NCI-H69 (cell line): ENCODE measurements at regions not wholly inside any gene's neighbourhood (a gene's known extent, or its start where the extent isn't known, plus 50 kb on each side); places are given as distances from the start of the nearest gene placed in this dataset.
A peak's percentile ranks its signal among the peaks of the same experiment; 100 is the strongest.
"Not testable (repeated sequence)": the region's sequence is repeated elsewhere in the genome, so short reads cannot be mapped to it uniquely, and the experiment has no call there.

Source experiments
- DNase-seq: peaks from one replicate; lab custom pipeline; 2025; lab: John Stamatoyannopoulos, UW

DNA sequence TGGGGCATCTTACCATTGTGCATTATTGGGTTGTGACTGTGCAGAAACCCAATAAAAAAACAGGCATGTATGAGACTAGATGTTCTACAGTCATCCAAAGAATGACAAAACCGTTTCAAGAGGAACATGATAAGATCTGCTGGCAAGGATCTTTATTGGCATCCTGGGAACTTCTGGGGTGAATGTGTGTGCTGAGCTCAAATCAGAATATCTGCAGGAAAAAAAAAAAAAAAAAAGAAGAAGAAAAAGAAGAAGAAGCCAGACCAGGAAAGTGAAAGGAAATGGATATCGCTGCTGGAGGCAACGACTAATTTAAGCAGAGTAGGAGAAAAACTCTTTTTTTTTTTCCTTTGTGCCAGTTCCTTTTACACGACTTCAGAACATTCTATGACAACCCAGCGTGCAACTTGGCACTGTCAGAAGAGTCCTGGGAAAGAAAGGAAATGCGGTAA, 484.2 kb upstream of the BOD1L1 start:
- no peak for DNase-seq

DNA sequence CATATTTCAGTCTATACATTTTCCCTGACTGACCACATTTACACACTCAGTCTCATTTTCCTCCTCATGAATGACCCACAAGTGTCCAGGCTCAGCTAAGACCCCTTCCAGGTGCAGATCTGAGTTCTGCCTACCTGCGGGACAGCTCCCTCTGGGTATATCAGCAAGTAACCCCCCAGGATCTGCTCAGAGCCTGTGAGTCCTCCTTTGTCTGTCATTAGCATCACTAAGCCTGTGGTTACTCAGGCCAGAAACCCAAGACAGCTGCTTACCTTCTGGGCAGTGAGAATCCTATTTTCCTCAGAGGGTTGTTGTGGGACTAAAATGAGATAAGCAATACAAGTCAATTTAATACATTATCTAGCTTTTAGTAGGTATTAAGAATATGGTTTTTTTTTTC, 487.6 kb upstream of the BOD1L1 start:
- no peak for DNase-seq

- no peak for DNase-seq
These were observed 490.2 kb upstream of the BOD1L1 start for GRCh38 chr4:14117575-14118238.

GRCh38 chr4:14124816-14125215, 497.3 kb upstream of the BOD1L1 start:
- DNase-seq, result no peak

GRCh38 chr4:14125375-14126129, 498.0 kb upstream of the BOD1L1 start:
- no peak for DNase-seq

DNA sequence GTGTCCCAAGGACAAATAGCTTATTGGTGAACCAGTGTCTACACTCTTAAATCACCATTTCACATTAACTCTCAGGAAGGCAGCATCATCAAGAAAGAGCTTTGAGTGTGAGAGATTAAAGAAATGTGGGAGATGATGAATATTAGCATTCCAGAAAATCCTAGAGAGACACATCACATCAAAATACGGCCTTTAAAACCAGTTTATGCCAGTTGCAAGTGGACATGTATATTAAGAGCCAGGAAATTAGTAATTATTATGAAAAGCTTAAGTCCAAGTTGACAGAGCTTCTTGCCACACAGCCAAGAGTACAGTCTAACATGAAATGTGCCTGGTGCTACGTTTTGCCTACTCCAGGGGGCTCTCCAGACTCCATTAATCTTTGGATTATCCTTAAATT, 503.0 kb upstream of the BOD1L1 start:
- DNase-seq, result no peak

DNA sequence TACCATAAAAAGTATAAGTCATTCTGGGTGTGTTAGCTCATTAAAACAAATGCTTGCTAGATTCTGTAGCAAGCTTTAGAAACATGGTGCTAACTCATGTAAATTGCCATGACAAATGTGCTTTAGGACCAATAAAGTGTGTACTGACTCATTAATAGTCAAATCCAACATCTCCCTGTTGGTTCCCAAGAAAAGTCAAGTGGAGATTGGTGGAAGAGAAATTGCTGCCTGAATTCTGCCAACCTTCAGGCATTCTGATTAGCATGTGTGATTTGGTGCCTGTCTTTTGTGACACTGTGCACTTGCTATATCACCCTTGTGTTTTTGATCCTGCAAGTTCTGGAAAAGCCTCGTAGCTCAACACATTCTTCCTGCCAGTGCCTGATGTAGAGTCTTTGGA, 503.8 kb upstream of the BOD1L1 start:
- DNase-seq, result no peak

DNA sequence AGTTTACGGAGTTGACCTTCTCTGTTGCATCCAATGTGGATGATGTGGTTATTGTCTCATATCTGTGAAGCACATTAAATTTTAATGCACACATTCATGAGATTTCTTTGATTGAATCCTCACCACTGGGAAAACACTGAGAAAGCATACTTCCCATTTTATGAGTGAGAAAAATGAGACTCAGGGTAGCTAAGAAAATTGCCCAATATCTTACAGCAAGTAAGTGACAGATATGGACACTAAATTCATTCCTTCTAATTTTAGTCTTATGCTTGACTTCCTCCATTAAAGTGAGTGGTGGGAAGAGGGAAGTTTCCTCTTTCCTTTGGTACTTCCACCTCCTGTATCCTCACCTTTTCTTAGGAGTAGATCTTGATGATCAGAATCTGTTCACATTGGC, 504.8 kb upstream of the BOD1L1 start:
- no peak for DNase-seq

DNA sequence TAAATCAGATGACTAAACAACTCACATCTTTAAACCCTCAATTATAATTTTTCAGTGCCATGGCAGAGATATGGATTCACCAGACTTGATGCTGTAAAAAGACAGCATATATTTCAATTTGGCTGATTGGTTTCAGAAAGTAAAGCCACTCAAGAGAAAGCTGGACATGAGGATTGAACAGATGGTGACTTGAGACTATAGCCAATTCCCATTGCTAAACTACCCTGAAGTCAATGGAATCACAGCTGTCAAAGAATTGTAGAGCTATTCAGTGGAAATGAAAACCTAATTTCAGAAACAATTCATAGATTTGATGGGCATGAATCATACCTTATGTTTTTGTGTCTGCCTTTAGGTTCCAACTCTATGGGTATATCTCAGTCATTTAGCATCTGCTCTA, 510.6 kb upstream of the BOD1L1 start:
- DNase-seq, result peak; percentile 6

DNA sequence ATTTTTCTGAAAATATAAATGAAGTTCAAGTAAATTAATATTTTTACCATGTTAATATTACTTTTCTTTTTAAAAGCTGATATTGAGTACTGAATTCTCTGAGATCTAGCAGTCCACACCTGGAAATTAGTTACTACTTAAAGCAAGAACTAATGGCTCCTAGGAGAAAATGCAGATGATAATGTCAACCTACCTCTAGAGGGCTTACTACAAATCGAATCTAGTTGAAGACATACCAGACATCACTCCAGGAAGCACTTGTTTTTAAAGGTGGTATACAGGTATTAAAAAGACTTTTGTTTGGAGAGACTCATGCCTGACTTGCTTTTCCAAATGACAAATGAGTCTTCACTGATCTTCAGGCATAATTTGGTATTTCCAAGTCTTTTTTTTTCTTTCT, 516.4 kb upstream of the BOD1L1 start:
- DNase-seq, result peak; percentile 3

DNA sequence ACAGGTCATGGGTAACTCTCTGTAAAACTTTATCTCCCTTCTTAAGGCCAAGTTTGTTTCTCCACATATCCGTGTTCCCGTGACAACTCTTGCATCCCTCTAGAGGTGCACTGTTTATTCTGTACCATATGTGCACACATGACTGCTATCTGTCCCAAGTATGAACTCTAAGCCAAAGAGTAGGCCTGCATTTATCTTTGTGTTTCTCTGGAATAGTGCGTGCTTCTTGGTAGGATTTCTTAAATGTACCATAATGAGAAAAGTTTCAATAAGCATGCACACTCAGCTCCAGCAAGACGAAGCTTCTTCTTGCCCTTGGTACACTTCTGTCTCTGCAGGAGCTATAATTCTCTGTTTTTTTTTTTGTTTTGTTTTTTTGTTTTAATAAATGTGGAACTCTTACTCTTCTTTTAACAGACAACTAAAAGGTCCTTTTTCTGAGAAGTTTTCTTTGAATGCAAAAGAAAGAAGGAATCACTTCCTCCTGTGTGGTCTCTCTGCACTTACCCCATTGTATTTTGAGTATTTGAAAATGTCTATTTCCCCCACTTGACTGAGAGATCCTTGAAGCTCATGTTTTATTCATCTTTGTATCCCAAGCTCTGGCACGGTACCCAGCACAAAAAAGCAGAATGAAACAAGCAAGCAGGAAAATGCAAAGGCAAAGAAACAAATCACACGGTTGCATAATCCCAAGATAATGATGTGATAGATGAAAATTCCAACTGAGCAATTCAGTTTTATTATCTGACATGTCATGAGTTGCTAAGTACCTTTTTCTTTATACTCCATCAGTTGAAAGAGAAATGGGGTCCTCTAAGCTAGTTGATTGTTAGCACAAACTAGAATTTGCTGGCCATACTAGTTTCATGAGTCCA, 521.9 kb upstream of the BOD1L1 start:
- DNase-seq, result no peak

GRCh38 chr4:14151101-14151500, 523.6 kb upstream of the BOD1L1 start:
- no peak for DNase-seq

DNA sequence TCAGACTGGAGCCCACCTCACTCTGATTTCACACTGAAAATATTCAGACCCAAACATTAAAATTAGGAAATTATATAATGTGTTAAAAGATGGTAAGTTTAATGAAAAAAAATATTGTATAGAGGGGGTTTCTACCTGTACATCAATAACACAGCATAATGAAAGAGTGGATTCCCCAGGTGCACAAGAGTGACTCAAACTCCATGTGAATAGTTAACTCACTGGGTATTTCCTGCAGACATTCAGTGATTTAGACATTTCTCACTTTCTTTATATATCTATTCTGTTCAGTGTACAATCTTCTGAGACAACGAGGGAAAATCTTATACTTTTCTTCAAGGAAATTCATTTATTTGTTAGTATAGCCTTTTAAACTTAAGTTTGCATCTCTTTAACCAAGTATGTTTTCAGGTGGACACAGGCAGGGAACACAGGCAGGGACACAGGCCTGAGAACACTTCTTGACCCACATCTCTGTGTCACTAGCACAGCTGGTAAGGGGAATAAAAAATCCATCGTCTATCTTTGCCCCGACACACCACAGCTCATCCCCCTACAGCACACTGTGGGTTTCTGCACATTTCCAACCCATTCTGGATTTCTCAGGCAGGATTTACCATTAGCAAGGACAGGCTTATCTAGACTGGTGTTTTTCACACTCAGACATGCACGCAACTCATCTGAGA, 525.5 kb upstream of the BOD1L1 start:
- DNase-seq, result no peak

GRCh38 chr4:14155803-14156202, 528.3 kb upstream of the BOD1L1 start:
- DNase-seq, result no peak

GRCh38 chr4:14157262-14157661, 529.7 kb upstream of the BOD1L1 start:
- no peak for DNase-seq

- DNase-seq, result no peak
These were observed 537.8 kb upstream of the BOD1L1 start for GRCh38 chr4:14165222-14165920.

GRCh38 chr4:14167876-14168510, 540.5 kb upstream of the BOD1L1 start:
- no peak for DNase-seq

DNA sequence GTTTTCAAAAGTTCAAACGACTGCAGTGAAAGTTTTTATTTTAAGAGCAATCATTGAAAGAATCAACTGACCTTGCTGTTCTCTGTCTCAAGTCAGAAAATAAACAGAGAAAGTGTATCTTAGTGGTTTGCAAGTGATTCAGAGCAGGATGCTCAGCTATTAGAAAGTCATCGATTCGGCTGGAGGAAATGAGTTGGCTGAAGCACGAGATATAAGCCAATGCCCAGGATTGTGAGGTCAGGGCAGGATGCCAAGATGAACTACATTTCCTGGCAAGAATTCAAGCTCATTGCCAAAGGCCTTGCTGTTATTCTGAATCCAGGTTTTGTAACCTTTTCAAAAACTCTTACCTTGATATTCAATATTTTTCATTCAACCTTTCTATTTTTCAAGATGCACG, 541.4 kb upstream of the BOD1L1 start:
- peak; percentile 45 for DNase-seq

GRCh38 chr4:14169460-14169859, 541.9 kb upstream of the BOD1L1 start:
- no peak for DNase-seq

DNA sequence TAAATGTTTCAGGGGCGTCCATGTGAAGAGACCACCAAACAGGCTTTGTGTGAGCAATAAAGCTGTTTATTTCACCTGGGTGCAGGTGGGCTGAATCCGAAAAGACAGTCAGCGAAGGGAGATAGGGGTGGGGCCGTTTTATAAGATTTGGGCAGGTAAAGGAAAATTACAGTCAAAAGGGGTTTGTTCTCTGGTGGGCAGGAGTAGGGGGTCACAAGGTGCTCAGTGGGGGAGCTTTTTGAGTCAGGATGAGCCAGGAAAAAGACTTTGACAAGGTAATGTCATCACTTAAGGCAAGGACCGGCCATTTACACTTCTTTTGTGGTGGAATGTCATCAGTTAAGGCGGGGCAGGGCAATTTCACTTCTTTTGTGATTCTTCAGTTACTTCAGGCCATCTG, 542.4 kb upstream of the BOD1L1 start:
- DNase-seq, result not testable (repeated sequence)

GRCh38 chr4:14176613-14177012, 549.1 kb upstream of the BOD1L1 start:
- DNase-seq, result no peak
